GM12878 (cell line): ENCODE measurements at regions not wholly inside any gene's neighbourhood (a gene's known extent, or its start where the extent isn't known, plus 50 kb on each side); places are given as distances from the start of the nearest gene placed in this dataset.
"Not testable (repeated sequence)": the region's sequence is repeated elsewhere in the genome, so short reads cannot be mapped to it uniquely, and the experiment has no call there.

Experiments
- ATAC-seq: fragments of 200-7000 bp; cut with Tn5 transposase; 3 replicates; pipeline ENCODE4 v1.9.1; 2020; ENCODE audit warnings: mild to moderate bottlenecking, moderate library complexity
- BruUV-seq: library from RNA; stranded (reverse); fragments of 400-500 nt; replicated peaks from 2 replicates; lab custom pipeline; 2021; lab: Mats Ljungman, UMichigan
- CTCF ChIA-PET: fragments of 300-600 bp; sonication (Branson Sonifier 250); formaldehyde crosslinking; extraction: SDS; loops from one replicate; lab custom pipeline; 2021; ENCODE audit warnings: inconsistent platforms; lab: Yijun Ruan, JAX
- POLR2A ChIA-PET: fragments of 350-600 bp; formaldehyde crosslinking; extraction: SDS; loops from one replicate; lab custom pipeline; 2021; ENCODE audit warnings: inconsistent platforms; lab: Charles Lee
- RAD21 ChIA-PET: fragments of 300-600 bp; sonication (Branson Sonifier 250); formaldehyde crosslinking; loops from one replicate; lab custom pipeline; 2023; ENCODE audit warnings: antibody characterized with exemption; ENCODE audit not compliant: unreplicated experiment; lab: Charles Lee
- SMC1A ChIA-PET: fragments of 300-600 bp; sonication (Branson Sonifier 250); formaldehyde crosslinking; loops from one replicate; lab custom pipeline; 2023; ENCODE audit not compliant: unreplicated experiment, uncharacterized antibody; lab: Charles Lee
- DNase-seq: peaks from one replicate; pipeline ENCODE4 v3.0.0-alpha.2; 2011; ENCODE audit warnings: low read depth, low spot score
- FAIRE-seq: peaks from 3 replicates; lab custom pipeline; 2011; peaks lifted over from hg19 to GRCh38; lab: Jason Lieb, UNC
- H2AFZ ChIP-seq: 2 replicates; pipeline ENCODE4 v1.6.0; 2011; ENCODE audit warnings: low read depth, low read length, control low read depth; ENCODE audit not compliant: control insufficient read depth
- H3K27ac ChIP-seq: 2 replicates; pipeline ENCODE4 v1.5.1; 2011; ENCODE audit warnings: control low read depth; ENCODE audit not compliant: control insufficient read depth, insufficient read depth
- H3K27me3 ChIP-seq, 2 experiments: replicated peaks in 1 of 2; 2 replicates each; pipeline versions ENCODE4 v1.6.0 to v1.6.1; 2011; ENCODE audit warnings: low read length in 1 of 2; ENCODE audit not compliant: control insufficient read depth in 2 of 2, insufficient read depth in 2 of 2
- H3K36me3 ChIP-seq, 2 experiments: 2 replicates each; pipeline ENCODE4 v1.5.1; 2011; ENCODE audit warnings: low read length in 1 of 2; ENCODE audit not compliant: control insufficient read depth in 2 of 2, insufficient read depth in 2 of 2
- H3K4me1 ChIP-seq: 2 replicates; pipeline ENCODE4 v1.6.1; 2011; ENCODE audit warnings: mild to moderate bottlenecking, low read length, moderate library complexity, mixed read lengths; ENCODE audit not compliant: control insufficient read depth, insufficient read depth
- H3K4me2 ChIP-seq: 2 replicates; pipeline ENCODE4 v1.6.0; 2011; ENCODE audit warnings: control low read depth; ENCODE audit not compliant: control insufficient read depth, insufficient read depth
- H3K4me3 ChIP-seq: fragments of 200-600 bp; sonication (generic); 2 replicates; pipeline ENCODE4 v1.5.1; 2016
- H3K79me2 ChIP-seq: 2 replicates; pipeline ENCODE4 v1.6.0; 2011; ENCODE audit warnings: low read length; ENCODE audit not compliant: control insufficient read depth, insufficient read depth
- H3K9ac ChIP-seq: 2 replicates; pipeline ENCODE4 v1.8.0; 2011; ENCODE audit warnings: low read length, control low read depth, mixed read lengths; ENCODE audit not compliant: control insufficient read depth, insufficient read depth
- H3K9me3 ChIP-seq: replicated peaks from 3 replicates; pipeline ENCODE4 v1.5.1; 2011; ENCODE audit warnings: mild to moderate bottlenecking, low read length; ENCODE audit not compliant: control insufficient read depth, insufficient read depth
- H4K20me1 ChIP-seq: 2 replicates; pipeline ENCODE4 v1.6.0; 2011; ENCODE audit not compliant: control insufficient read depth, insufficient read depth
- GATAD2B ChIP-seq: fragments of 450-650 bp; conservative IDR thresholded peaks from 2 replicates; pipeline ENCODE4 v1.6.1; 2017; ENCODE audit warnings: low read depth, mild to moderate bottlenecking, moderate library complexity
- MEF2B ChIP-seq: fragments of 450-650 bp; IDR thresholded peaks from 2 replicates; pipeline ENCODE4 v1.6.1; 2018; ENCODE audit warnings: mild to moderate bottlenecking, moderate library complexity; ENCODE audit not compliant: partially characterized antibody, poor library complexity, severe bottlenecking
- NBN ChIP-seq: fragments of 450-650 bp; IDR thresholded peaks from 2 replicates; pipeline ENCODE4 v1.6.1; 2016
- STAT1 ChIP-seq: fragments of 450-650 bp; conservative IDR thresholded peaks from 2 replicates; pipeline ENCODE4 v1.6.1; 2014; ENCODE audit warnings: antibody characterized with exemption, mild to moderate bottlenecking
- WGBS: methylation state at CpG from one replicate; pipeline ENCODE4 v1.1.6; 2016; ENCODE audit warnings: low lambda C conversion rate; ENCODE audit not compliant: insufficient replicate concordance, insufficient coverage; ENCODE audit errors: missing lambda C conversion rate; 5-methylcytosine and 5-hydroxymethylcytosine counted together
- in situ Hi-C: fragments of 300-500 bp; cut with MboI; formaldehyde crosslinking; loops from 9 replicates; pipeline ENCODE4 v1.14.3; 2018; ENCODE audit warnings: mixed read lengths
- intact Hi-C: fragments of 100-400 bp; cut with micrococcal nuclease; formaldehyde crosslinking; loops from one replicate; pipeline ENCODE4 v1.14.2; 2022; ENCODE audit not compliant: unreplicated experiment

GRCh38 chr11:126145954-126146353, 65.5 kb downstream of the RPUSD4 start:
- H4K20me1 ChIP-seq, result no peaks in the 10 kb centered on the region
- DNase-seq, result no peak
- no peak for TF ChIP-seq NBN
- TF ChIP-seq GATAD2B, result no peak
- no peak for TF ChIP-seq STAT1
- TF ChIP-seq MEF2B, result no peak

GRCh38 chr11:126143491-126143890, 68.0 kb downstream of the RPUSD4 start:
- H3K36me3 ChIP-seq, H2AFZ ChIP-seq, BruUV-seq, FAIRE-seq, H3K9ac ChIP-seq, H3K27me3 ChIP-seq, in situ Hi-C loops, H3K27ac ChIP-seq, POLR2A ChIA-PET, H4K20me1 ChIP-seq, H3K79me2 ChIP-seq, H3K4me3 ChIP-seq, H3K4me2 ChIP-seq, SMC1A ChIA-PET, DNase-seq, ATAC-seq, CTCF ChIA-PET, H3K9me3 ChIP-seq, intact Hi-C loops, H3K4me1 ChIP-seq: not testable (repeated sequence)
- WGBS, result 0% methylated on average over 2 of the region's 2 CpGs
- RAD21 ChIA-PET, result interaction anchor here (0.5 kb wide), 1 partner anchor 206 kb away, joined by 4 read pairs; no protein-coding TSS in a partner anchor

More at GRCh38 chr11:126145954-126146353, 65.5 kb downstream of the RPUSD4 start:
- Histone ChIP-seq H3K4me2 (no peak overlapping the region), H3K4me3 (no peak overlapping the region), H3K4me1 (no peaks in the 10 kb centered on the region), H3K9me3 (no peaks in the 10 kb centered on the region), H3K36me3 (no peaks in the 10 kb centered on the region), H2AFZ (no peak overlapping the region), H3K9ac (no peak overlapping the region), H3K27me3 (peaks cover 1 to 3% of the 10 kb centered on the region in 2 experiments; a peak in 2 of 4 replicates), H3K79me2 (no peaks in the 10 kb centered on the region), H3K27ac (no peak overlapping the region)
- no TSS peak for BruUV-seq
- SMC1A ChIA-PET, result no interaction called here
- WGBS, result 25% methylated on average over 9 of the region's 9 CpGs
- POLR2A ChIA-PET, result no interaction called here
- ATAC-seq, result no peak
- in situ Hi-C loops, result no loop called here
- CTCF ChIA-PET, result no interaction called here
- no peak for FAIRE-seq
- RAD21 ChIA-PET, result no interaction called here
- intact Hi-C loops, result no loop called here
